NCI-H1436 (cell line): ENCODE measurements at regions not wholly inside any gene's neighbourhood (a gene's known extent, or its start where the extent isn't known, plus 50 kb on each side); places are given as distances from the start of the nearest gene placed in this dataset.

Experiments used
- DNase-seq: peaks from one replicate; lab custom pipeline; 2025; lab: John Stamatoyannopoulos, UW

- DNase-seq, result no peak
These were observed 282.9 kb upstream of the IGFBP3 start for GRCh38 chr7:46203926-46204325.

GRCh38 chr7:46202379-46202778 is 281.3 kb upstream of the IGFBP3 start:
- no peak for DNase-seq

GRCh38 chr7:46201961-46202360 is 280.9 kb upstream of the IGFBP3 start:
- DNase-seq, result no peak

GRCh38 chr7:46198701-46199100 is 277.6 kb upstream of the IGFBP3 start:
- no peak for DNase-seq

GRCh38 chr7:46197785-46198540 is 276.9 kb upstream of the IGFBP3 start:
- DNase-seq, result no peak

- DNase-seq, result no peak
These were observed 274.9 kb upstream of the IGFBP3 start for GRCh38 chr7:46195934-46196333.

- DNase-seq, result no peak
These were observed 271.2 kb upstream of the IGFBP3 start for GRCh38 chr7:46192271-46192670.

GRCh38 chr7:46191776-46192175 is 270.7 kb upstream of the IGFBP3 start:
- DNase-seq, result no peak

- no peak for DNase-seq
These were observed 270.2 kb upstream of the IGFBP3 start for GRCh38 chr7:46191296-46191695.

GRCh38 chr7:46189255-46189790 is 268.3 kb upstream of the IGFBP3 start:
- DNase-seq, result no peak

- no peak for DNase-seq
These were observed 265.1 kb upstream of the IGFBP3 start for GRCh38 chr7:46186131-46186530.

- DNase-seq, result no peak
These were observed 258.1 kb upstream of the IGFBP3 start for GRCh38 chr7:46179061-46179610.

GRCh38 chr7:46178661-46179060 is 257.6 kb upstream of the IGFBP3 start:
- no peak for DNase-seq

GRCh38 chr7:46177821-46178220 is 256.7 kb upstream of the IGFBP3 start:
- DNase-seq, result no peak

GRCh38 chr7:46175221-46175620 is 254.1 kb upstream of the IGFBP3 start:
- DNase-seq, result no peak

- DNase-seq, result no peak
These were observed 253.1 kb upstream of the IGFBP3 start for GRCh38 chr7:46174196-46174580.

GRCh38 chr7:46173476-46174195 is 252.6 kb upstream of the IGFBP3 start:
- no peak for DNase-seq

GRCh38 chr7:46170792-46171191 is 249.7 kb upstream of the IGFBP3 start:
- no peak for DNase-seq

- no peak for DNase-seq
These were observed 248.9 kb upstream of the IGFBP3 start for GRCh38 chr7:46170021-46170420.

- no peak for DNase-seq
These were observed 248.3 kb upstream of the IGFBP3 start for GRCh38 chr7:46169384-46169755.

GRCh38 chr7:46168671-46169383 is 247.8 kb upstream of the IGFBP3 start:
- DNase-seq, result no peak

- DNase-seq, result no peak
These were observed 247.2 kb upstream of the IGFBP3 start for GRCh38 chr7:46168231-46168630.
